ENCODE measurements at regions not wholly inside any gene's neighbourhood (a gene's known extent, or its start where the extent isn't known, plus 50 kb on each side); places are given as distances from the start of the nearest gene placed in this dataset.

- TF ChIP-seq CTCF (IDR thresholded peaks at IDR 0.05 in 2 of 3, conservative IDR thresholded peaks at IDR 0.05 in 1 of 3; ENCODE audit: control insufficient read depth in 2 of 3, extremely low read depth in 1 of 3, insufficient read depth in 1 of 3, low read depth in 3 of 3, low read length in 3 of 3) = no peak
- TF ChIP-seq MAX (IDR thresholded peaks at IDR 0.05; ENCODE audit: low read depth, low read length) = no peak
- TF ChIP-seq GABPA (IDR thresholded peaks at IDR 0.05; ENCODE audit: low read depth) = no peak
- TF ChIP-seq MTA3 (IDR thresholded peaks at IDR 0.05; ENCODE audit: borderline replicate concordance, low read length) = no peak
Observed at GRCh38 chr7:94803821-94804220, 103.6 kb upstream of the PPP1R9A start.

Measured in GM12878 (cell line).